A673 (cell line): ENCODE measurements at regions not wholly inside any gene's neighbourhood (a gene's known extent, or its start where the extent isn't known, plus 50 kb on each side); places are given as distances from the start of the nearest gene placed in this dataset.

Experiments used
- BruUV-seq: library from RNA; stranded (reverse); fragments of 400-500 nt; replicated peaks from 2 replicates; lab custom pipeline; 2021; lab: Mats Ljungman, UMichigan
- CTCF ChIA-PET: fragments of 300-600 bp; sonication (Branson Sonifier 250); formaldehyde crosslinking; loops from one replicate; lab custom pipeline; 2022; ENCODE audit warnings: antibody characterized with exemption; lab: Charles Lee
- POLR2A ChIA-PET: fragments of 300-600 bp; sonication (Branson Sonifier 250); formaldehyde crosslinking; loops from one replicate; lab custom pipeline; 2022; ENCODE audit warnings: antibody characterized with exemption; ENCODE audit not compliant: low non-redundant PET; lab: Charles Lee
- DNase-seq: peaks from one replicate; pipeline ENCODE4 v3.0.0-alpha.2; 2015; ENCODE audit warnings: low spot score
- H3K27ac ChIP-seq: fragments of 200-600 bp; sonication (generic); 2 replicates; pipeline ENCODE4 v1.5.1; 2016; ENCODE audit warnings: mixed run types, low read depth, mild to moderate bottlenecking, mixed read lengths, antibody characterized with exemption, low read length; ENCODE audit not compliant: poor library complexity, severe bottlenecking
- H3K27me3 ChIP-seq: fragments of 200-600 bp; sonication (generic); replicated peaks from 2 replicates; pipeline ENCODE4 v1.6.1; 2017; ENCODE audit warnings: mixed run types, low read depth, mild to moderate bottlenecking, mixed read lengths, antibody characterized with exemption, low read length; ENCODE audit not compliant: insufficient read depth, poor library complexity
- H3K36me3 ChIP-seq: fragments of 200-600 bp; sonication (generic); 2 replicates; pipeline ENCODE4 v1.6.1; 2016; ENCODE audit warnings: mixed run types, mild to moderate bottlenecking, mixed read lengths, antibody characterized with exemption, low read length; ENCODE audit not compliant: insufficient read depth, poor library complexity, severe bottlenecking
- H3K4me1 ChIP-seq: fragments of 200-600 bp; sonication (generic); 2 replicates; pipeline ENCODE4 v1.6.1; 2017; ENCODE audit warnings: mixed run types, mild to moderate bottlenecking, mixed read lengths, antibody characterized with exemption, low read length; ENCODE audit not compliant: insufficient read depth, poor library complexity, severe bottlenecking
- H3K4me3 ChIP-seq: fragments of 200-600 bp; sonication (generic); 2 replicates; pipeline ENCODE4 v1.5.1; 2016; ENCODE audit warnings: low read depth, mixed run types, mild to moderate bottlenecking, mixed read lengths, low read length; ENCODE audit not compliant: poor library complexity, severe bottlenecking
- H3K9me3 ChIP-seq: fragments of 200-600 bp; sonication (generic); 2 replicates; pipeline ENCODE4 v1.6.1; 2016; ENCODE audit warnings: mixed run types, low read depth, mild to moderate bottlenecking, mixed read lengths, antibody characterized with exemption, low read length; ENCODE audit not compliant: poor library complexity, severe bottlenecking
- EZH2 ChIP-seq: fragments of 200-600 bp; sonication (generic); IDR thresholded peaks from 2 replicates; pipeline ENCODE4 v1.6.1; 2017; ENCODE audit warnings: borderline replicate concordance, low read depth, mild to moderate bottlenecking, mixed read lengths, antibody characterized with exemption, low read length; ENCODE audit not compliant: poor library complexity, severe bottlenecking
- intact Hi-C: fragments of 100-400 bp; cut with micrococcal nuclease; formaldehyde crosslinking; loops from one replicate; pipeline ENCODE4 v1.10.0; 2022; ENCODE audit not compliant: unreplicated experiment
- TF ChIP-seq, protein P1 (sequence below): fragments of 300-800, 200-600 bp; sonication (generic); conservative IDR thresholded peaks from 2 replicates; pipeline ENCODE4 v1.5.1; 2017; ENCODE audit warnings: low read depth, mild to moderate bottlenecking, antibody characterized with exemption, low read length, moderate library complexity, mixed read lengths

- DNase-seq: no peak
- Histone ChIP-seq H3K4me3 (no peak overlapping the region), H3K9me3 (no peaks in the 10 kb centered on the region), H3K4me1 (no peaks in the 10 kb centered on the region), H3K36me3 (no peaks in the 10 kb centered on the region), H3K27ac (no peak overlapping the region), H3K27me3 (no peaks in the 10 kb centered on the region)
- POLR2A ChIA-PET: no interaction called here
- no TSS peak for BruUV-seq
- intact Hi-C loops: no loop called here
- TF ChIP-seq, protein P1, sequence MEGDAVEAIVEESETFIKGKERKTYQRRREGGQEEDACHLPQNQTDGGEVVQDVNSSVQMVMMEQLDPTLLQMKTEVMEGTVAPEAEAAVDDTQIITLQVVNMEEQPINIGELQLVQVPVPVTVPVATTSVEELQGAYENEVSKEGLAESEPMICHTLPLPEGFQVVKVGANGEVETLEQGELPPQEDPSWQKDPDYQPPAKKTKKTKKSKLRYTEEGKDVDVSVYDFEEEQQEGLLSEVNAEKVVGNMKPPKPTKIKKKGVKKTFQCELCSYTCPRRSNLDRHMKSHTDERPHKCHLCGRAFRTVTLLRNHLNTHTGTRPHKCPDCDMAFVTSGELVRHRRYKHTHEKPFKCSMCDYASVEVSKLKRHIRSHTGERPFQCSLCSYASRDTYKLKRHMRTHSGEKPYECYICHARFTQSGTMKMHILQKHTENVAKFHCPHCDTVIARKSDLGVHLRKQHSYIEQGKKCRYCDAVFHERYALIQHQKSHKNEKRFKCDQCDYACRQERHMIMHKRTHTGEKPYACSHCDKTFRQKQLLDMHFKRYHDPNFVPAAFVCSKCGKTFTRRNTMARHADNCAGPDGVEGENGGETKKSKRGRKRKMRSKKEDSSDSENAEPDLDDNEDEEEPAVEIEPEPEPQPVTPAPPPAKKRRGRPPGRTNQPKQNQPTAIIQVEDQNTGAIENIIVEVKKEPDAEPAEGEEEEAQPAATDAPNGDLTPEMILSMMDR: no peak
- TF ChIP-seq EZH2: no peak
- CTCF ChIA-PET: no interaction called here
These were observed 94.6 kb downstream of the FOXA2 start for GRCh38 chr20:22489626-22490286.

DNA sequence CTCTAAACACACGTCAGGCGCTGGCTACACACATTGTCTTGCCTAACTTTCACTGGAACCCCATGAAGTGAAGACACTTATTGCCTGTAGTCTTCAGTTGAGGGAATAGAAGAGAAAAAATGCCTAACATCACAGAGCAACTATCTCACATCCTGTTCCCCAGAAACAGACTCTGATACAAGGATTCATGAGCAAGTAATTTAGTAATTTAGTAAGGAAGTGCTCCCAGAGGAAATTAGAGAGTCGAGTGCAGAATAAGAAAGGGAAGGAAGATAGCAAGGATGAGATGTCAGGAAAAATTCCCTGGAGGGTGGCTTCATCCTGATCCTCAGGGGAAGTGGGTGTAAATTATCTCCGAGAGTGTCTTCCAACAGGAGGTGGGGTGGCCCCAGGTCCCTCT, 104.0 kb downstream of the FOXA2 start:
- H3K4me3 ChIP-seq: no peak overlapping the region
- ChIA-PET CTCF (no interaction called here), POLR2A (no interaction called here)
- BruUV-seq: no TSS peak
- H3K9me3 ChIP-seq: no peaks in the 10 kb centered on the region
- no peak for TF ChIP-seq EZH2
- TF ChIP-seq, protein P1: no peak
- H3K27me3 ChIP-seq: no peaks in the 10 kb centered on the region
- H3K27ac ChIP-seq: no peak overlapping the region
- no peak for DNase-seq
- no peaks in the 10 kb centered on the region for H3K4me1 ChIP-seq
- intact Hi-C loops: no loop called here
- H3K36me3 ChIP-seq: no peaks in the 10 kb centered on the region

DNA sequence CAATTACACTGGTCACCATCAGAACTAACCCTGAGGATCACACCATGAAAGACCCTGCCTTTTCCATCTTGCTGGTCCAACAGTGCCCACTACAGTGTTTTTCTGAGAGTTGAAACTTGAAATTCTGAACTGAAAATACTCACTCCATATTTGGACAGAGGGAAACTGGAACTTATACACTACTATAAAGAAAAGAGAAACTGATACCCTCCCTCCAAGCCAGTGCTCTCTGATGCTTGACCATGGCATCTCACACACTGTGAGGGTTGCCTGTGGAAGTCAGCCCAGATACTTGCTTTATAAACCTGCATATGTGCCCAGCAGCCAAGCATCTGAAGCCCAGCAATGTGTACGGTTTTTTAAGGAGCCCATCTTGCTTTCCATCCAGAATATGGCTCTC, 108.7 kb downstream of the FOXA2 start:
- no TSS peak for BruUV-seq
- Histone ChIP-seq H3K9me3 (no peaks in the 10 kb centered on the region), H3K36me3 (no peaks in the 10 kb centered on the region), H3K4me3 (no peak overlapping the region), H3K27me3 (no peaks in the 10 kb centered on the region), H3K4me1 (no peaks in the 10 kb centered on the region), H3K27ac (no peak overlapping the region)
- ChIA-PET CTCF (no interaction called here), POLR2A (no interaction called here)
- intact Hi-C loops: no loop called here
- TF ChIP-seq, protein P1: no peak
- no peak for TF ChIP-seq EZH2
- DNase-seq: no peak
